ENCODE measurements at regions not wholly inside any gene's neighbourhood (a gene's known extent, or its start where the extent isn't known, plus 50 kb on each side); places are given as distances from the start of the nearest gene placed in this dataset.
"Not testable (repeated sequence)": the region's sequence is repeated elsewhere in the genome, so short reads cannot be mapped to it uniquely, and the experiment has no call there.

DNA sequence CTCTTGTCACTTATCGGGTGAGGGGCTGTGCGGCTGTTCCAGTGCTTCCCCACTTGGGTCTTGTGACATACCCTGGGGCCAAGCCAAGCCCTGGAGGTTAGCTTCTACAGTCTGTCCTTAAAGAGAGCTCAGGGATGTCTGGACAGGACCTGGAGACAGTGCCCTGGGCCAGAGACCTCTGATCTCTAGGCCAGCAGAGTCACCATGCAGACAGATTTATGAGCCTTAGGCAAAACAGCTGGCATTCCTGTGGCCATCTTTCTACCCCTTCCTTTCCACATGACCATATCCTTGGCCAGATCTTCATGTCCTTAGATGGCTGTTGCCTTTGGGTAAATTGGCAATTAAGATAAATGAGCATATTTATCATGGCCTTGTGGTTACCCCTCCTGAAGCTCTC is 678.6 kb downstream of the MAFB start:
- Histone ChIP-seq H3K4me1 (ENCODE audit: control insufficient read depth in 1 of 2, insufficient read depth in 1 of 2, low read depth in 1 of 2, low read length in 1 of 2) (no peaks in the 10 kb centered on the region), H3K4me3 (ENCODE audit: low read depth in 1 of 2, low read length in 1 of 2) (no peak overlapping the region), H3K36me3 (no peaks in the 10 kb centered on the region), H3K27me3 (no peaks in the 10 kb centered on the region), H3K9me3 (no peaks in the 10 kb centered on the region), H3K27ac (no peak overlapping the region)
- TF ChIP-seq, protein P1, sequence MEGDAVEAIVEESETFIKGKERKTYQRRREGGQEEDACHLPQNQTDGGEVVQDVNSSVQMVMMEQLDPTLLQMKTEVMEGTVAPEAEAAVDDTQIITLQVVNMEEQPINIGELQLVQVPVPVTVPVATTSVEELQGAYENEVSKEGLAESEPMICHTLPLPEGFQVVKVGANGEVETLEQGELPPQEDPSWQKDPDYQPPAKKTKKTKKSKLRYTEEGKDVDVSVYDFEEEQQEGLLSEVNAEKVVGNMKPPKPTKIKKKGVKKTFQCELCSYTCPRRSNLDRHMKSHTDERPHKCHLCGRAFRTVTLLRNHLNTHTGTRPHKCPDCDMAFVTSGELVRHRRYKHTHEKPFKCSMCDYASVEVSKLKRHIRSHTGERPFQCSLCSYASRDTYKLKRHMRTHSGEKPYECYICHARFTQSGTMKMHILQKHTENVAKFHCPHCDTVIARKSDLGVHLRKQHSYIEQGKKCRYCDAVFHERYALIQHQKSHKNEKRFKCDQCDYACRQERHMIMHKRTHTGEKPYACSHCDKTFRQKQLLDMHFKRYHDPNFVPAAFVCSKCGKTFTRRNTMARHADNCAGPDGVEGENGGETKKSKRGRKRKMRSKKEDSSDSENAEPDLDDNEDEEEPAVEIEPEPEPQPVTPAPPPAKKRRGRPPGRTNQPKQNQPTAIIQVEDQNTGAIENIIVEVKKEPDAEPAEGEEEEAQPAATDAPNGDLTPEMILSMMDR (IDR thresholded peaks at IDR 0.05) = no peak

DNA sequence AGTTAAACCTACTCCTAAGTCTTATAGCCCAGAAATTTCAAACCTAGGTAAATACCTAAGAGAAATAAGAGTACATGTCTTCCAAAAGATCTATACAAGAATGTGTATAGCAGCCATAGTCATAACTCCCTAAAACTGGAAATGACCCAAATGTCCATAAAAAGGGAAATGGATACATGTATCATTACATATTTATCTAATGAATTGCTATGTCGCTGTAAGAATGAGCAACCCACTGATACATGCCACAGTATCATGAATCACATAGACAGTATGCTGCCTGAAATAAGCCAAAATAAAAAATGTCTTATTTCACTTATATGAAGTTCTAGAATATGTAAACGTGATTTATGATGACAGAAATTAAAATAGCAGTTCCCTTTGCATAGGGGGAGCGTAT is 679.5 kb downstream of the MAFB start:
- H3K9me3 ChIP-seq = no peaks in the 10 kb centered on the region
- TF ChIP-seq, protein P1 (IDR thresholded peaks at IDR 0.05) = no peak
- H3K27me3 ChIP-seq = no peaks in the 10 kb centered on the region
- no peaks in the 10 kb centered on the region for H3K4me1 ChIP-seq (ENCODE audit: control insufficient read depth in 1 of 2, insufficient read depth in 1 of 2, low read depth in 1 of 2, low read length in 1 of 2)
- H3K36me3 ChIP-seq = no peaks in the 10 kb centered on the region
- H3K27ac ChIP-seq = no peak overlapping the region
- H3K4me3 ChIP-seq (ENCODE audit: low read depth in 1 of 2, low read length in 1 of 2) = no peak overlapping the region

DNA sequence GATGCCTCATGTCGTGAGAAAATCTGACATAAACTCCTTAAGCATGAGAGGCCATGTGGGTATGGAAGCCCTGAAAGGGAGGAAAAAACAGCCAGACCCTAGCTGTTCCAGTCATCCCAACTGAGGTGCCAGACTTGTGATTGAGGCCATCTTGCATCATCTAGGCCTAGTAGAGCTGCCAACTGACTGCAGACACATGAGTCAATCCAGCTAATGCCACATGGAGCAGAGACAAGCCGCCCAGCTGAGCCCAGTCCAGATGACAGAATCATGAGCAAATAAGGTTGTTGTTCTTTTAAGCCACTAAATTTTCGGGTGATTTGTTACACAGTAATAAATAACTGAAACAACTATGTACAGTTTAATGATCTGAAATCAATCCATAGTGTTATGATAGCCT is 680.9 kb downstream of the MAFB start:
- Histone ChIP-seq H3K9me3 (no peaks in the 10 kb centered on the region), H3K27ac (no peak overlapping the region), H3K36me3 (no peaks in the 10 kb centered on the region), H3K4me3 (ENCODE audit: low read depth in 1 of 2, low read length in 1 of 2) (no peak overlapping the region), H3K27me3 (no peaks in the 10 kb centered on the region), H3K4me1 (ENCODE audit: control insufficient read depth in 1 of 2, insufficient read depth in 1 of 2, low read depth in 1 of 2, low read length in 1 of 2) (no peaks in the 10 kb centered on the region)
- TF ChIP-seq, protein P1 (IDR thresholded peaks at IDR 0.05) = no peak

DNA sequence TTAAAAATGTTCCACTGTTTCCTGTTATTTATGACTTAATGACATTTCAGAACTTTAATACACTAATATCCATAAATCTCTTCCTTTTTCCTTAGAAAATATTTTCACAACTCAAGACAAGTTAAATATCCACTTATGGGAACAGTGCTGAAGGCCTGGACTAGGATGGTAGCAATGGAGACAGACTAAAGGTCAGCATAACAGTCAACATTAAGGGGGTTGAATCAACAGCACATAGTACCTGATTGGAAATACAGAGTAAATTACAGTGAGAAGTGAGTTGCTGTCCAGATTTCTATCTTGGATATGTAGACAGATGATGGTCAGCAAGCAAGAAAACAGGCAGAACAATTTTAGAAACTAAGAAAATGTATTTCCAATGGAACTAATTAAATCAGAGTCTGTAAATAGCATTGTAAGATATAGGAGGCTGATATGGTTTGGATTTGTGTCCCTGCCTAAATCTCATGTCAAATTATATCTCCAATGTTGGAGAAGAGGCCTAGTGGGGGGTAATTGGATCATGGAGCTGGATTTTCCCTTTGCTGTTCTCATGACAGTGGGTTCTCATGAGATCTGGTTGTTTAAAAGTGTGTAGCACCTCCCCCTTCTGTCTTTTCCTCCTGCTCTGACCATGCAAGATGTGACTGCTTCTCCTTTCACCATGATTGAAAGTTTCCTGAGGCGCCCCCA is 682.7 kb downstream of the MAFB start:
- H3K36me3 ChIP-seq = no peaks in the 10 kb centered on the region
- no peaks in the 10 kb centered on the region for H3K9me3 ChIP-seq
- TF ChIP-seq, protein P1 (IDR thresholded peaks at IDR 0.05) = no peak
- no peak overlapping the region for H3K4me3 ChIP-seq (ENCODE audit: low read depth in 1 of 2, low read length in 1 of 2)
- H3K27ac ChIP-seq = no peak overlapping the region
- H3K4me1 ChIP-seq (ENCODE audit: control insufficient read depth in 1 of 2, insufficient read depth in 1 of 2, low read depth in 1 of 2, low read length in 1 of 2) = no peaks in the 10 kb centered on the region
- no peaks in the 10 kb centered on the region for H3K27me3 ChIP-seq

DNA sequence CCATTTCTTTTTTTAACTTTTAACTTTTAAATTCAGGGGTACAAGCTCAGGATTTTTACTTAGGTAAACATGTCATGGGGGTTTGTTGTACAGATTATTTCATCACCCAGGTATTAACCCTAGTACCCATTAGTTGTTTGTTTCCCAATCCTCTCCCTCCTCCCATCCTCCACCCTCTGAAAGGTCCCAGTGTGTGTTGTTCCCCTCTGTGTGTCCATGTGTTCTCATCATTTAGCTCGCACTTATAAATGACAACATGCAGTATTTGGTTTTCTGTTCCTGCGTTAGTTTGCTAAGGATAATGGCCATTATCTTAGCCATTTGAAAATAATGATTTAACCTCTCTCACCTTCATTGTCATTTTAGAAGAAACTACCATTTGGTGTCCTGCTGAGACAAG is 684.9 kb downstream of the MAFB start:
- H3K27ac ChIP-seq; H3K36me3 ChIP-seq; H3K27me3 ChIP-seq; H3K4me1 ChIP-seq (ENCODE audit: control insufficient read depth in 1 of 2, insufficient read depth in 1 of 2, low read depth in 1 of 2, low read length in 1 of 2); H3K4me3 ChIP-seq (ENCODE audit: low read depth in 1 of 2, low read length in 1 of 2); H3K9me3 ChIP-seq: not testable (repeated sequence)

DNA sequence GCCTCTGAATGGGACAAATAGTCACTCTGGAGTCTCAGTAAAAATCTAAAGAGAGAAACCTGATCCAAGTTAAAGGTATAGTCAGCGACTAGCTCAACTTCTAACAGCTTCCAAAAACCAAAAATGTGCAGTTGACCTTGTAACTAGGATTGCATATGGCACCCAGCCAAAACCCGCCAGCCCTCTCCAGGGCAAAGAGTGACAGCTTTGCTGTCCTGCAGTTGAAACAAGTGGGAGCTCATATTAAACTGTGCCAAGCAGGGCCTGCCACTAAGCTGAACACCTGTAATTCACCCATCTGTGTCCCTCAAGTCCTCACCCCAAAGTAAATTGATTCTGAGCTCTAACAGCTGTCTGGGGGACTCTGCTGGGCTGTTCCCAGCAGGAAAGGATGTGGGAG is 695.3 kb downstream of the MAFB start:
- Histone ChIP-seq H3K36me3 (no peaks in the 10 kb centered on the region), H3K4me3 (ENCODE audit: low read depth in 1 of 2, low read length in 1 of 2) (no peak overlapping the region), H3K27ac (no peak overlapping the region), H3K4me1 (ENCODE audit: control insufficient read depth in 1 of 2, insufficient read depth in 1 of 2, low read depth in 1 of 2, low read length in 1 of 2) (no peaks in the 10 kb centered on the region), H3K27me3 (no peaks in the 10 kb centered on the region), H3K9me3 (no peaks in the 10 kb centered on the region)
- TF ChIP-seq, protein P1 (IDR thresholded peaks at IDR 0.05) = no peak

Measured in neutrophil (primary cell).